ENCODE measurements at regions not wholly inside any gene's neighbourhood (a gene's known extent, or its start where the extent isn't known, plus 50 kb on each side); places are given as distances from the start of the nearest gene placed in this dataset.

DNA sequence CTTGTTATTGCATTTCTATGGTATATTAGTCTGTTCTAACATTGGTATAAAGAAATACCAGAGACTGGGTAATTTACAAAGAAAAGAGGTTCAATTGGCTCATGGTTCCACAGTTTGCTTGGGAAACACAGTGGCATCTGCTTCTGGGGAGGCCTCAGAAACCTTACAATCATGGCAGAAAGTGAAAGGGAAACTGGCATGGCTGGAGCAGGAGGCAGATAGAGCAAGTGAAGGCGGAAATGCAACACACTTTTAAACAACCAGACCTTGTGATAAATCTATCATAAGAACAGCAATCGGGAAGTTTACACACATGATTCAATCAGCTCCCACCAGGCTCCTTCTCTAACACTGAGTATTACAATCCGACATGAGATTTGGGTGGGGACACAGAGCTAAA lies 346.6 kb upstream of the GNPDA2 start:
- TF ChIP-seq, protein P1, sequence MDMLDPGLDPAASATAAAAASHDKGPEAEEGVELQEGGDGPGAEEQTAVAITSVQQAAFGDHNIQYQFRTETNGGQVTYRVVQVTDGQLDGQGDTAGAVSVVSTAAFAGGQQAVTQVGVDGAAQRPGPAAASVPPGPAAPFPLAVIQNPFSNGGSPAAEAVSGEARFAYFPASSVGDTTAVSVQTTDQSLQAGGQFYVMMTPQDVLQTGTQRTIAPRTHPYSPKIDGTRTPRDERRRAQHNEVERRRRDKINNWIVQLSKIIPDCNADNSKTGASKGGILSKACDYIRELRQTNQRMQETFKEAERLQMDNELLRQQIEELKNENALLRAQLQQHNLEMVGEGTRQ (IDR thresholded peaks at IDR 0.05; ENCODE audit: borderline replicate concordance, low read depth, low read length): no peak
- TF ChIP-seq EED (IDR thresholded peaks at IDR 0.05; ENCODE audit: low read depth): no peak
- TF ChIP-seq, protein P2, sequence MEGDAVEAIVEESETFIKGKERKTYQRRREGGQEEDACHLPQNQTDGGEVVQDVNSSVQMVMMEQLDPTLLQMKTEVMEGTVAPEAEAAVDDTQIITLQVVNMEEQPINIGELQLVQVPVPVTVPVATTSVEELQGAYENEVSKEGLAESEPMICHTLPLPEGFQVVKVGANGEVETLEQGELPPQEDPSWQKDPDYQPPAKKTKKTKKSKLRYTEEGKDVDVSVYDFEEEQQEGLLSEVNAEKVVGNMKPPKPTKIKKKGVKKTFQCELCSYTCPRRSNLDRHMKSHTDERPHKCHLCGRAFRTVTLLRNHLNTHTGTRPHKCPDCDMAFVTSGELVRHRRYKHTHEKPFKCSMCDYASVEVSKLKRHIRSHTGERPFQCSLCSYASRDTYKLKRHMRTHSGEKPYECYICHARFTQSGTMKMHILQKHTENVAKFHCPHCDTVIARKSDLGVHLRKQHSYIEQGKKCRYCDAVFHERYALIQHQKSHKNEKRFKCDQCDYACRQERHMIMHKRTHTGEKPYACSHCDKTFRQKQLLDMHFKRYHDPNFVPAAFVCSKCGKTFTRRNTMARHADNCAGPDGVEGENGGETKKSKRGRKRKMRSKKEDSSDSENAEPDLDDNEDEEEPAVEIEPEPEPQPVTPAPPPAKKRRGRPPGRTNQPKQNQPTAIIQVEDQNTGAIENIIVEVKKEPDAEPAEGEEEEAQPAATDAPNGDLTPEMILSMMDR (IDR thresholded peaks at IDR 0.05 in 2 of 3, conservative IDR thresholded peaks at IDR 0.05 in 1 of 3; ENCODE audit: control insufficient read depth in 2 of 3, extremely low read depth in 1 of 3, insufficient read depth in 1 of 3, low read depth in 3 of 3, low read length in 3 of 3): no peak
- TF ChIP-seq POLR2AphosphoS5 (IDR thresholded peaks at IDR 0.05; ENCODE audit: low read length): no peak
- TF ChIP-seq, protein P3, sequence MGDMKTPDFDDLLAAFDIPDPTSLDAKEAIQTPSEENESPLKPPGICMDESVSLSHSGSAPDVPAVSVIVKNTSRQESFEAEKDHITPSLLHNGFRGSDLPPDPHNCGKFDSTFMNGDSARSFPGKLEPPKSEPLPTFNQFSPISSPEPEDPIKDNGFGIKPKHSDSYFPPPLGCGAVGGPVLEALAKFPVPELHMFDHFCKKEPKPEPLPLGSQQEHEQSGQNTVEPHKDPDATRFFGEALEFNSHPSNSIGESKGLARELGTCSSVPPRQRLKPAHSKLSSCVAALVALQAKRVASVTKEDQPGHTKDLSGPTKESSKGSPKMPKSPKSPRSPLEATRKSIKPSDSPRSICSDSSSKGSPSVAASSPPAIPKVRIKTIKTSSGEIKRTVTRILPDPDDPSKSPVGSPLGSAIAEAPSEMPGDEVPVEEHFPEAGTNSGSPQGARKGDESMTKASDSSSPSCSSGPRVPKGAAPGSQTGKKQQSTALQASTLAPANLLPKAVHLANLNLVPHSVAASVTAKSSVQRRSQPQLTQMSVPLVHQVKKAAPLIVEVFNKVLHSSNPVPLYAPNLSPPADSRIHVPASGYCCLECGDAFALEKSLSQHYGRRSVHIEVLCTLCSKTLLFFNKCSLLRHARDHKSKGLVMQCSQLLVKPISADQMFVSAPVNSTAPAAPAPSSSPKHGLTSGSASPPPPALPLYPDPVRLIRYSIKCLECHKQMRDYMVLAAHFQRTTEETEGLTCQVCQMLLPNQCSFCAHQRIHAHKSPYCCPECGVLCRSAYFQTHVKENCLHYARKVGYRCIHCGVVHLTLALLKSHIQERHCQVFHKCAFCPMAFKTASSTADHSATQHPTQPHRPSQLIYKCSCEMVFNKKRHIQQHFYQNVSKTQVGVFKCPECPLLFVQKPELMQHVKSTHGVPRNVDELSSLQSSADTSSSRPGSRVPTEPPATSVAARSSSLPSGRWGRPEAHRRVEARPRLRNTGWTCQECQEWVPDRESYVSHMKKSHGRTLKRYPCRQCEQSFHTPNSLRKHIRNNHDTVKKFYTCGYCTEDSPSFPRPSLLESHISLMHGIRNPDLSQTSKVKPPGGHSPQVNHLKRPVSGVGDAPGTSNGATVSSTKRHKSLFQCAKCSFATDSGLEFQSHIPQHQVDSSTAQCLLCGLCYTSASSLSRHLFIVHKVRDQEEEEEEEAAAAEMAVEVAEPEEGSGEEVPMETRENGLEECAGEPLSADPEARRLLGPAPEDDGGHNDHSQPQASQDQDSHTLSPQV (IDR thresholded peaks at IDR 0.05): no peak
- TF ChIP-seq RELA (IDR thresholded peaks at IDR 0.05; ENCODE audit: borderline replicate concordance, partially characterized antibody): no peak

All from GM12878 (cell line).